Body of pancreas (tissue), 4 donors: ENCODE measurements at regions not wholly inside any gene's neighbourhood (a gene's known extent, or its start where the extent isn't known, plus 50 kb on each side); places are given as distances from the start of the nearest gene placed in this dataset.

ENCODE experiments used
- CTCF ChIP-seq, 7 experiments: fragments of 450-650 bp in 4 of 7; fragments of 200-600 bp in 3 of 7; sonication (generic) in 3 of 7; IDR thresholded peaks; one replicate each; pipeline ENCODE4 v1.5.1; 2016 to 2019; ENCODE audit warnings: antibody characterized with exemption in 7 of 7
- POLR2A ChIP-seq, 3 donors: fragments of 450-650 bp; IDR thresholded peaks; one replicate each; pipeline ENCODE4 v1.6.1; 2016; ENCODE audit warnings: antibody characterized with exemption in 3 of 3, mild to moderate bottlenecking in 2 of 3

GRCh38 chr6:81130061-81130460, 622.4 kb downstream of the TENT5A start:
- TF ChIP-seq POLR2A (IDR thresholded peaks at IDR 0.05) (no peak), CTCF (IDR thresholded peaks at IDR 0.05) (no peak)
